HG03571 (cell line): ENCODE measurements at regions not wholly inside any gene's neighbourhood (a gene's known extent, or its start where the extent isn't known, plus 50 kb on each side); places are given as distances from the start of the nearest gene placed in this dataset.

ENCODE experiments used
- ATAC-seq: cut with Tn5 transposase; IDR thresholded peaks from one replicate; pipeline ENCODE4 v1.9.1; 2021; ENCODE audit not compliant: unreplicated experiment

DNA sequence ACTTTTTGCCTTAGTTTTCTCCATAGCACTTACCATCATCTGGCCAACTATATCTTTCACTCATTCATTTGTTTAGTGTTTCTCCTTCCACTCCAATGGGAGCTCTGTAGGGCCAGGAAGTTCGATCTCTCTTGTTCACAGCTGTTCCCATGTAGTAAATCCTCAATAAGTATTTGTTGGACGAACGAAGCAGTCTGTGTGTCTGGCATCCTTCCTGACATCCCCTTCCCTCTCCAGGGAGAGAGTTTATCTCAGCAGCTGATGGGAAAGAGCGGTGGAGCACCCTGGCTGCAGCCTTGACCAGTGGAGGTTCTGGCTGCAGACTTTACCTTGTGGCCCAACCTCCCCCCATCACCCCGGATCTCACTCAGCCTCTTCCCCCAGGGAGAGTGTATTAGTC is 141.7 kb downstream of the CHST1 start:
- no peak for ATAC-seq

DNA sequence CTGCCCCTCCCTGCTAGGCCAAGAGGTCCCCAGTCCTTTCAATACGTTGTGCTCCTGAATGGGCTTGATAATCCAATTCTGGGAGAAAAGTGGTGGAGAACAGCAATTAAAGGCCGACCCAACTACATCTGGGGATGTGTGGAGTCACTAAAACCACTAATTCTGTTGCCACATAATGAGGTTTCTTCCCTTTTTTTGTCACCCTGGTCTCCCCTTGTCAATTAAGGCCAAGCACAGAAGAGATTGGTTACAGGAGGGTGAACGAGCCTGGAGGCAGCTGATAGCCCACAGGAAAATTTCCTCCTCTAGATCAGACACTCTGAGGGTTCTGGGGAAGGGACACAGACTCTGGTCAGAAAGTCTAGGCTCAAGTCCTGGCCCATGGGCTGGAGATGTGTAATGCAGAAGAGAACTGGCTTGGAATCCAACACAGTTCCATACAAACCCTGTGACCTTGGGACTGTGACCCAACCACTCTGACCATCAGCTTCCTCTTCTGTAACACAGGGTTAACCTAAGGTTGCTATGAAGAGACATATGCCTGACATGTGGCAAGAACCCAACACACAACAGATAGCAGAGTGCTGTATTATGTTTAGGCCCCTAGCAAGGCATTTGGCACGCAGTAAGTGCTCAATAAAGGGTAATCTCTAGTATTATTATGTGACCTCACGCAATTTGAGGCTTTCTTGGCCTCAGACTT is 146.4 kb downstream of the CHST1 start:
- ATAC-seq = no peak

DNA sequence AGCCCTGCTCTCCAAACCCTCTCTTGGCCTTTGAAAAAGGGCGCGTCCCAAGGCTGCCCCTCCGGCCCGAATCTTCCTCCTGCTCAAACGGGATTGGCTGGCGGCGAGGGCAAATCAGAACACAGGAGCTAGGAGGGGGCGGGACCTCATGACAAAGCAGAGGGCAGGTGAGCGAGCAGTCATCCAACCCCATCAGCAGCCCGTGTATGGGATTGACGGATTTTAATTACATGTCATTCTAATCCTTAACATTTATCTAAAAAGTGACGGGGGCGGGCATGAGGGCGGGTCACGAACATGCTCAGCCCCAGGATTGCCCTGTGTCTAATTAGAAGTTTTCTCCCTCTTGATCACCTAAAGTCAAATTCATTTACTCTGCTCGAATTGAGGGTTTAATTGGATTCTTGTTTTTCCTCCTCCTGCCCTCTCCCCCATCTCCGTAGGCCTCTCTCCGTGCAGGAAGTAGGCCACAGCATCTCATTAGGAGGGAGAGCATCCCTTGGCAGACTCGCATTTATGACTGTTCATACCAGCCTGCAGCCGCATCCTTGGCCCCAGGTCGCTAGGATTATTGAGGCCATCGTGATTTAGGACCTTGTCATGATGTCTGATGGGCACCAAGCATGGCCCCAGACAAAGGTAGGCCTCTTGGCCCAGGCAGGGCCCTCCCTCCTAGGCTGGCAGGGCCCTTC is 147.1 kb downstream of the CHST1 start:
- ATAC-seq = no peak

DNA sequence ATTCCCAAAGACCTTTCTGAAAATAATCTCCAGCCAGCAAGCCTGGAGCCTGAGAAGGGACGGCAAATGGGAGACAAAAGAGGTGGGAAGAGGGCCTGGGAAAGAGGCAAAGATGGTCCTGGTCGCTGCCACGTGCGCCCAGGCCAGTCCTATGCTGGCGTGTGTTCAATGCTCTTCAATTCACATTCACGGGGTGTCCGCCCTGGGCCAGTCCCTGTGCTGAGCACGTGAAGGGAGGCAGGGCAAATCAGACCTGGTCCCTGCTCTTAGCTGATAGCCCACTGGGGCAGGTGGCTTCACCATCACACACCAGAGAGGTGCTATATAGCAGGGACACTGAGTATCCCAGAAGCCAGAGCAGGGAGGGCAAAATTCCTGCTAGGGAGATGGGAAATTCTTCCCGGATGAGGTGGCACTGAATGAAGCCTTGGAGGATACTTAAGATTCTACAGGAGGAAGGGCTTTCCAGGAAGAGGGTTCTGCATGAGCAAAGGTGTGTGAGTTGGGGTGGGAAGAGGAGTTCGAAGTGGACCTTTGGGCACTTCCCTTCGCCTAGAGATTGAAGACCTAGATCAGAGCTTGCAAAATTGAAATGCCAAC is 148.2 kb downstream of the CHST1 start:
- no peak for ATAC-seq

DNA sequence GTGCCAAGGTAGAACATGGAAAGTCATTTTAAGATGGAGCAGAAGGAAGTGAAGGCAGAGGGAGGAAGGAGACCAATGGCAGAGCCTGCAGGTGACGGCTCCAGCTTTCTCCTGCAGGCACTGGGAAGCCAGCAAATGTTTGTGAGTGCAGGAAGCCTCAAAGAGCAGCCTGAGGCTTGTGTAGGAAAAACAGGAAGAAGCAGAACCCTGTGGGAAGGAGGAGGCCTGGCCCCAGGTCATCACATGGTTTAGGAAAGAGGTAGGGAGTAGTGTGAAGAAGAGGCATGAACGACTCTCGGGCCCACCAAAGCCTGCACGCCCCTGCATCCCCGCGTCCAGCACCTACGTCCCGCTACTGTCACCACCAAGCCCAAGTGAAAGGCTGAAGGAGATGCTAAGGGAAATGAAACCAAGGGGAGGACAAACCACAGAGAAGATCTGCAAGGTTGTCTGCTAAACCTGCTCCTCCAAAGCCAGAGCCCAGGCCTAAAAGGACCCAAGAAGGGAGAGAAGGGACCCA is 151.5 kb downstream of the CHST1 start:
- no peak for ATAC-seq

DNA sequence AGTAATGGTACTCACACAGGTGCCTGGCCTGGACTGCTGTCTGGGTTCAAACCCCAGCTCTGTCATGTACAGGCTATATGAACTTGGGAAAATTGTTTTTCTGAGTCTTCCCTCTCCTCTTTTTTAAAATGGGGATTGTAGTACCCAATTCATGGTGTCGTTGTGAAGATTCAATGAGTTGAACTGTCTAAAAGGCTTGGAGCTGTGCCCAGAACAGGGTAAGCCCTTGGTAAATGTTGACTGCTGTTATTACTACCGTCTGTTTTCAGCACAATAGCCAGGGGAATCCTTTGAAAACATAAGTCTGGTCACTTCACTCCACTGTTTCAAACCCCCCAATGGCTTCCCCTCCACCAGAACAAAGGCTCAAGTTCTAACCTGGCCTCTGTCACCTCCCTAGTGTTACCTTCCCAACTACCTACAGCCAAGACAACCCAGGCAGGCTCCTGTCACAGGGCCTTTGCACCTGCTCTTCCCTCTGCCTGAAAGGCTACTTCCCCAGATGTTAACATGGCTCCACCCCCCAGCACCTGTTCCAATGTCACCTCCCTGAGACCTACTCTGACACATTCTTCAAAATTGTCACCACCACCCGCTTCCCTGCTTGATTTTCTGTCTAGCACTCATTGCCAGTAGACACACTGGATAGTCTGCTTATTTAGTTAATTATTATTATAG is 152.8 kb downstream of the CHST1 start:
- no peak for ATAC-seq

DNA sequence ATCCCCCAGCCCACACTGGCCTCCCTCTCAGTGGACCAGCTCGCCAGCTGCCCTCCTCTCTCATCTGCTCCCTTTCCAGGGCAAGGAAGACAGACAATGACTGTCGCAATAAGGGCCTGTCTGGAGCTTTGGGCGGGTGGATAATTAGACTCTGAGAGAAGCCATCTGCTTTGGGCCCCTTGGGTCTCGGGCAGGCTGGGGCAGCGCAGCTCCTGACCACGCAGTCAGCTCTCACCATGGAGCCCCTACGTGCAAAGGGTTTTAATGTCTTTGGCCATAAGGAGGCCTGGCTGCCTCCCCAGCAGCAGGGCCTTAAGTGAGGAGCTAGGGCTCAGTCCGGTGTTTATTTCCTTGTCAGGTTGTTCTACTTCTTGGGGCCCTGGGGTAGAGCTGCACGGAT is 153.9 kb downstream of the CHST1 start:
- no peak for ATAC-seq

DNA sequence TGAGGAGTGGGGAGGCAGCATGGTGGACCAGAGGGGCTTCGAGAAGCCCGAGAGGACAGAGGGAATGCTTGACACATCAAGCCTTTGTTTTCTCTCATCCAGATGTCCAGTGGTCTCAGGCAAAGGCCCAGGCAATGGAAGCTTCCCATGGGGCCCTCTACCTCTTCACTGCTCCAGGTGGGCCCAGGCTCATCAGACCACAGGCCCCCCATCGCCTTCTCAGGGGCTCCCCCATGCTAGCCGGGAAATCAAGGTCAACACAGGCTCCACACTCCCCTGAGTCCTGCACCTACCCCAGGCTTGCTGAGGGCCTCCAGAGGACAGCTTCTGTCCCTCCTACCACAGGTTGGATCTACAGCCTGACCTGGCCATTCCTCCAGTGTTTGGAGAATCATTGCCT is 157.5 kb downstream of the CHST1 start:
- no peak for ATAC-seq

DNA sequence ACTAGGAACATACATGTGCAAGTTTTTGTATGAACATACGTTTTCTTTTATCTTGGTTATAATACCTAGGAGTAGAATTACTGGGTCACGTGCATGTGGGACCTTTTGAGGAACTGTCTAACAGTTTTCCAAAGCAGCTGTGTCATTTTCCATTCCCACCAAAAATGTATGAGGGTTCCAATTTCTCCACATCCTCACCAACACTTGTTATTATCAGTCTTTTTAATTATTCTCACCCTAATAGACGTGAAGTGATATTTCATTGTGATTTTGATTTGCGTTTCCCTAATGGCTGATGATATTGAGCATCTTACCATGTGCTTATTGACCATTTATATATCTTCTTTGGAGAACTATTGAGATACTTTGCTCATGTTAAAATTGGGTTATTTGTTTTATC is 162.1 kb downstream of the CHST1 start:
- ATAC-seq = no peak

DNA sequence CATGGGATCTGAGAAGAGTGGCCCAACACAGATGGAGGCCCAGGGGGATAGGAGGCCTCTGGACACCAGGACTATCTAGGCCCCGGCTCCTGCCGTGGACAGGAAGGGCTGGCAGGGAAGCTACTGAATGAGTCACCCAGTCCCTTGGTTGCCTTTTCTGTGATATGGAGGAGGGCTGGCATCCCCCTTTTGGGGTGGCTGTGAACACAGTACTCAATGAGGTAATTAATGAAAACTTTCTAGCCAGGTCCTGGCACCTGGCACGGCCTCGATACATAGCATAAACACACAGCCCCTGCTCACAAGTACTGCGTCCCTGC is 163.2 kb downstream of the CHST1 start:
- no peak for ATAC-seq

DNA sequence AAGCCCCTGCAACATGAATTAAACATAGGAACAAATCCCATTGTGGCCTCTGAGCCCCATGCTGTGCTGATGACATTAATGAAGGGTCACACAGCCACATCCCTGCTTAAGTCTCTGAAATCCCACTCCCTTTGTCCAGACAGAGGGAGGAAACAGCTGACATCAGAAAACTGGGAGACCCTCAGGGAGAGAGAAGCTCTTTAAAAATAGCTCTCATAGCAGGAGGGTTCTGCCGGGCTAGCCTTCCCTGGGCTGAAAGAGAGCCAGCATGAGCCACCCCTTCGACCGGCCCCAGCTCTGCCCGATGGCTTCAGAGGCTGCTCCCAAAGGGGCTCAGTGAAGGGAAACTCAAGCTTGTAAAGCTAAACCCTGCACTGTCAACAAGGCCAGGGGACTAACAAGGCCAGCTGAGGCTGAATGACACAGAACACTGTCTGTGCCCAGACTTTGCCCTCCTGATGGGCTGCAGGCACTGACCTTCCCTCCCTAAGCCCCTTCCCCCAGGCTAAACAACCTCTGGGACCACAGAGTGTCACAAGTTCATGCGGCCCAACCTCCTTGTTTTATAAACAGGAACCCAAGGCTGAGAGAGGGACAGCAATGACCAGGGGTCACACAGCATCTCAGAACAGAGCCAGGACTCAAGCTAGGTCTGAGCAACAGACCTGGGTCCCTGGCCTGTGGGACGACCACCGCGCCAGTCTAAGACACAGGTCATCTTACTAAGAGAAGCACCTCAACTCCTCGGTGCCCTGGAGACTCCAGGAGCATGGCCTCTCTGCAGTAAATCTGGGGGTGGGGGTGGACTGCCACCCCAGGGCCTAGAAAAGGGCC is 163.8 kb downstream of the CHST1 start:
- ATAC-seq = no peak

DNA sequence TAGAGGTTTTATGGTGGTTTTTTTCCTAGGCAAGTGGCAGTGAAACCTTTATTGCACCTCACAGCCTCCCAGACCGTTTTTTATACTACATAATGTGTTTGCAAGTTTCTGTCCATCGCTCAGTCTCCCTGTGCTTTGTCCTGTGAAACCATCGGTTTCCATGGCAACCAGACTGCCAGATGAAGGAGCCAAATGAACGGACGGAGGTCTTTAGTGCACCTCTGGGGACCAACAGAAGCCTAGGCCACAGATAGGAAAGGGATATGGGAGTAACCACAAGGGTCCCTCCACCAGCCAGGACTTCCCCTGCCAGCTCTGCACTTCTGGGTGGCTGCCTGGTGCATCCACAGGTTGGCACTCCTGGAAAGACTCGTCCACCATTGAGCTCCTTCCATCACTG is 165.0 kb downstream of the CHST1 start:
- ATAC-seq = no peak

DNA sequence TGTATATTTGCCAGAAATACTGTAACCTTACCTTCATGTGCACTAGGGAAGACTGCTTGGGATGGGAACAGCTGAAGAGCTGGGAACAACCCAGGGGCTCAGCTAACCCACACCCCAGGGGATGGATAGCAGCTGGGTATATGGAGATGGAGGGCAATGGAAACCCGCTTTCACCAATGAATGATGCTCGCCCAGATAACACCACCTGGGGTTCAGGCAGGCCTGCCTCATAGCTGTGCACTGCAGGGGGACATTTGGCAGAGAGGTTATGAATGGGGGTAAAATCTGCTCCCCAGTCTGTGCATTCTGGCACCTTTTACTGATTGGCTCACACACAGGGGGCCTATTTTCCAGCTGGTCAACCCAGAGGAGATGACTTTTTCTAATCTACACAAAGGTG is 170.7 kb downstream of the CHST1 start:
- no peak for ATAC-seq

DNA sequence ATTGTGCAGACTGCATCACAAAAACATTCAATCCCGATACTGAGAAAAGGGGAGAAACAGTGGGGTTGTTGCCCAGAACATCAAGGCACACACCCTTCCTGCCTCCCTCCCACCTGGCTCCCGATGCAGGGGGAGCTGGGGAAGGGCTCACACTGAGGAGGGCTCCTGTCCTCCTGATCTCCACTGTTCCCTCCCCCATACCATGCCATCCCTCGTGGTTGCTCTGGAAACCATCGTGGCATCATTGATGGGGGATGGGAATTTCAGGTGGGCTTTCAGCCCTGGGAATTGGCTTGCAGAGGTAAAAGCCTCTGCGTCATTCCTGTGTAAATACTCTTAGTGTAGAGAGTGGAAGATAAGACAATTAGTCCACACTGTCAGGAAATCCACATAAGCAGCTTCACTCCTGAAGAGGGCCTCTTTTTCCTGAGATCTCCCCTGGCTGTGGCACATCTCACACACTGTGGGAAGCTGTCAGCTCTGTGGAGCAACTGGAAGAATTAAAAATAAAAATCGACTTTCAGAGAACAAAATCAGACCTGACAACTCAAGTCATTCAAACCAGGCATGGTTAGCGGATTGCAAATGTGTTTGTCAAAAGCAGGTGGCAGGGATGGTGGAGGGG is 176.0 kb downstream of the CHST1 start:
- ATAC-seq = no peak

DNA sequence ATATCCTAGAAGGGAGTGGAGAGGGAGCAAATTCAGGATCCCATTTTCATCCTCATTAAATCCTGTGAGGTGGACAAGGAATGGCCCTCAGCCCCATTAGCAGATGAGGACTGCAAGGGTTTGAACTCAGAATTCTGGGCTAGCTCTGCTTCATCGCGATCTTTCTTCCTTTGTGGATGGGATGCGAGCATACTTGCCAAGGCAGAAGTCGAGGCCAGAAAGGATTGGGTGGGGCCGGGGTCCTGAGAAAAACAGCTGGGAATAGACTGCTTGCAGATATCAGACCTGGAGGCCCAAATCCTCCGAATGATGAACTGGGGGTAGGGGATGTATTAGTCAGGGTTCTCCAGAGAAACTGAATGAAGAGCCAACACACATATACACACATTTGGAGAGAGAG is 179.0 kb downstream of the CHST1 start:
- no peak for ATAC-seq

DNA sequence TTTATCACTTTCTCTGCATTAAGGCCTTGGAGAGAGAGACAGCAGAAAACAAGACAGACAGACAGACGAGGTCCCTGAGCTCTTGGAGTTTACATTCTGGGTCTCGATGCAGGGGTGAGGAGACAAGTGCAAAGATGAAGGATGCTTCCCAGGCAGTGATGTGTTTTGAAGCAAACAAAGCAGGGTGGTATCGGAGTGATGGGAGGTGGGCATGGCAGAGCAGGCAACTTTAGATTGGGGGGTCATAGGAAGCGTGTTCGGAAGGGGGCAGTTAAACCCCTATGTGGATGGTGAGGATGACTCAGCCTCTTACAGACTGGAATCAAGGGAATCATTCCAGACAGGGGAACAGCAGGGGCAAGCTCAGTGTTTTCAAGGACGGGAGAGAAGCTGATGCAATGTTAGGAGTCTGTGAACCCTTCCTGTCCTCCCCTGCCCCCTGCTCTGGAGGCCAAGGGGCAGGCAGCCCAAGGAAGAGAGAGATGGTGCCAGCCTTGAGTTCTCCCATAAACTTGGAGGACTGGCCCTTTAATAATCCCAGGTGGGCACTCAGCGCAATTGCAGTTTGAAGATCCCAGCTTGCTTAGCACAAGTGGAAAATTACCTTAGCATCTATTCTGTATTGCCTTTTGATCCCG is 180.2 kb downstream of the CHST1 start:
- no peak for ATAC-seq

DNA sequence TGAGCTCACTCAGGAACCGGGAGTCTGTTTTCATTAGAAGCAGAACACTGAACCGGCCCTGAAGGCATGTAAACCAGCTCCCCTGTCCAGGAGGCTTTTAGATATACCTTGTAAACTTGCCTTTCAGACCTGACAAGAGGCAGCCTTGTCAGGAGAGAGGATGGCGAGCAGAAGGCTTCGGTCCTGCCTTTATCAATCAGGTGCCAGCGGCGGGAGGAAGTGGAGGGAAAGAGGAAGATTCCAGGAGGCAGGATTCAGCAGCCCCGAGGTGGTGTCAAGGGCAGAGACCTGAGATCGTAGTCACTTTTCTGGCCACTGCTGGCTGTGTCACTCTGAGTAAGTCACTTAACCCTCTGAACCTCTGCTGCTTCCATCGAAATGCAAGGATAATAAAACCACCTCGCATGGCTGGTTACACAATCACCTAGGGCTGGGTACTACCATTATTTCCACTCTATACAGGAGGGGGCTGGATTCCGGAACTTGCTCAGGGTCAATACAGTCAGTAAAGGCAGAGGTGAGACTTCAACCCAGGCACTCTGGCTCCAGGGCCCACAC is 181.0 kb downstream of the CHST1 start:
- ATAC-seq = no peak

DNA sequence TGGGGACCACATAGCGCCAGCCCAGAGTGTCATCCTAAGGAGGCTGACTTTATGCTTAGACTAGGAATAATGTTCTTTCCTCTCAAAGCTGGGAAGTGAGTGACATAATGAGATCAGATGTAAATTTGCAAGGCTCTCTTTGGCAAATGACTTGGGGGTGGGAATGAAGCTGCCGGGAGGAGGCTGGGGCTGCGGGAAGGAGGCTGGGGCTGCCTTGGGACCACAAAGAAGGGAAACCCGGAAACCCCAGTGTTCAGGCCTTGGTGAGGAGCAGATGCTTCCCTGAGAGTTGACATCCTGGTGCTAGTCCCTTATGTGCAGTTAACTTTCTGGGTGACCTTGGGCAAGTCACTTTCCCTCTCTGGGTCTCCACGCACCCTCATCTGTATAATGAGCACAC is 182.0 kb downstream of the CHST1 start:
- ATAC-seq = no peak

DNA sequence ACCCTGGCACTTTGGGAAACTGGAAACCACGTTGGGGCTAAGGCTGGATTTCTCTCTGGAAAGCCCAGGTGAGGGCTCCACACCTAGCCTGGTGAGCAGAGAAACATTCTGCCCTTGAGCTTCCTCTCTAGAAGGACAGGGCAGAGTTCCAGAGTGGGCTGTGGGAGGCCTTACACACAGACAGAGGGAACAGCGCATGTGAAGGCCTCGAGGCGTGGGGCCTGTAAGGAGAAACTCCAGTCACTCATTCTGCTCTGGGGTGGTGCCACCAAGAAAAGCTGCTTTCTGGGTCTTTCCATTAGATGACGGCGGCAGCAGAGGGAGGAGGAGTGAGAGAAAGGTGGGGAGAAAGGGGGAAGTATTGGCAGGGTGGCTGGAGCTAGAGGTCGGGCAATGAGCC is 183.1 kb downstream of the CHST1 start:
- ATAC-seq = no peak

DNA sequence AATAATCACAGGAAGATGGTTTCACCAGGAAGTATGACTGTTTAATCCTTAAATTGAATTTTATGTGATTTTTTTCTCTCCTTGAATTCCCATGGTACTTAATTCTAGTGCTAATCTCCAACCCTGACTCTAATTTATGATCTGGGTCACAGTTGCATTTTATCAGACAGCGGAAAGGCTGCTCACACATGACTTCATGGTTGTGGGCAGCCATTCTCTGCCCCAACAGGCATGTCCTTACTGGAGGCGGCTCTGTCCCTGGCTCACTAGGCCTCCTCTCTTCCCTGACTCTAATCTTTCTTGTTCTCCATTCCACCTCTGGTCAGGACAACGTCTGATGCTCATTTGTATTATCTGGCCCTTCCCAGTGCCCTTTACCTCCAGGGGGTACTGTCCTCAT is 184.4 kb downstream of the CHST1 start:
- no peak for ATAC-seq
